HG03457 (cell line): ENCODE measurements at regions not wholly inside any gene's neighbourhood (a gene's known extent, or its start where the extent isn't known, plus 50 kb on each side); places are given as distances from the start of the nearest gene placed in this dataset.

Experiments used
- ATAC-seq: cut with Tn5 transposase; IDR thresholded peaks from one replicate; pipeline ENCODE4 v1.9.1; 2021; ENCODE audit warnings: moderate number of reproducible peaks; ENCODE audit not compliant: unreplicated experiment

DNA sequence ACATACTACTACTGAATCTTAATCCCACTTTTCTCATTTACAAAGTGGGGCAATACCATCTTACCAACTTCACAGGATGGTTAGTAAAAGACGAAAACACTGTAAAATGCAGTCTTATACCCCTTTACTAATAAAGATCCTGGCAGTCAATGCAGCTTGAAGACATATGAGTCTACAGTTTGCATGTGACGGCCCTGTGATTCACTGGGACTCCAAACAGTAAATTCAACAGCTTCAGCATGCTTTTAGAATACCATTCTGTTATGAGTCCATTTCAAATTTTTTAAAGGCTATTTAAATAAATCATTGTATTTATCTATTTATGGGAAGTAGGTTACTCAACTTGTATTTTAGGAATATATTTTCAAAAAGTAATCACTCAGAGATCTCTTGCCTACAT lies 629.1 kb downstream of the LIG4 start:
- ATAC-seq, result no peak

DNA sequence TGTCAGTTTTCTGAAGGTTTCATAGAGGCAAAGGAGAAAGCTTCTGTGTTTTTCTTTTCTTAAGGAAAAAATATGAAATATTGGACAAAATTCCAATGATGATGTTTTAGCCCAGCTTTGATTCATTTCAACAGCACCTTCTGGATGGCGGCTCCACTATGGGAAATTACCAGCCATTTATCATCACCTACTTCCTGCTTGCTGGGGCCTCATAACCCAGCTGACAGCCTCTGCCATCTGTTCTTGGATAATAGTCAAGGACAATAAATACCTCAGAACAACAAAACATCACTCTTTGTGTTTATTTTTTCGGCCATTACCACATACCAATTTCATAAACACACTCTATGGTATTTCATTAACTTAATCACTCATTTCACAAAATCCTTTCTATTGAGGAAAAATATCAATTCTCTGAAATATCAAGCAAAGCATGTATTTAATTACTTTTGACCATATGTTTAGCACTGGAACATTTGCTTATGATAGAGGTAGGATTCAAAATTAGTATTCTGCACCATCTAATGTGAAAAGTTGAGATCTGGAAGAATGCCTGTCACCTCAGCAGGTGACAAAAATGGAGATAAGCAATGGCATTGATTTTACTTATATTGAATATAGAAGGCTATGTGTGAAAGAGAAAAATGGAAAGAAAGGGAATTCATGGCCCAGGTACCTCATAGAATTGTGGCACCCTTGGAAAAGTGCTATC lies 629.7 kb downstream of the LIG4 start:
- ATAC-seq, result no peak

DNA sequence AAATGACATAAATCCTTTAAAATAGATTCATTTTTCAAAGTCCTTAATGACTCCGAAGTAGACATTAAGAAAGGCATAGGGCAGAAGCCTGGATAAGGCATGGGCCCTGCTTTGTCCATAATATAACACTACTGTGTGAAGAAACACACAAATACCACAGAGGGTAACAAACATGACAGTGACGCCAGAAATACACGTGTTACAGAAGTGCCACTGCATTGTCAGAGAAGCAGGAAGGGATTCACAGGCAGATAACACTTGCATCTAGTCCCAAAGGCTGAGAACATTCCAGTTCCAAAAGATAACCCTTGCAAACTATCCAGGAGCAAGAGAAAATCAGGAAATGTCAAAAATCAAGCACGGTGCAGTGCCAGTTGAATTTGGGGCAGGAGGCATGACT lies 633.2 kb downstream of the LIG4 start:
- ATAC-seq, result no peak

DNA sequence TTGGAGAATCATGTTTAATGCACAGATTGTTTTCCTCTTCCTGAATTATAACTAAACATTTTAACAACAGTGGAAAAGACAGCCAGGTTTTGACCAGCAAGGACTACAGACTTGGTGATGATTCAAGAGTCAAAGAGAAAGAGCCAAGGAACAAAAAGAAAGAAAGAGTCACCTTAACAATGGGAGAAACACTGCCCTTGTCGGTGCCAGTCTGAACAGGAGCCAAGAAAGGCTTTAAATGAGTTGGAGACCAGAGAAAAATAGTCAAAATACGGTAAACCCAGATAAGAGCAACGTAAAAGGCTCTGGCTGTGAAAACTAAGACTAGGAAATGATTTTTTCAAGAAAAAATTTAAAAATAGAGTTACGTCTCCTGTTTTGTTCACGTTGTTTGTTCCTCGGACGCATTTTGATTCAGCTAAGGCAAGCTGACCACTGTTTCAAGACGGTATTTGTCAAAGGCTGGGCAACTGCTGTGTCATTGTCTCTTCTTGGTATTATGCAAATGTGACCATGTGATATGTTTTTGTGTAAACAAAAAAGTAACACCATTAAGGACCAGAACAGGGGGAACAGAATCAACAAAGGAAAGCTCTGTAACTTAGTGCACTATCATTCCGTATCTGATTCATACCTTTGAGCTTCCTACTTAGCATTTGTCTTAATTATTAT lies 634.5 kb downstream of the LIG4 start:
- ATAC-seq, result no peak

DNA sequence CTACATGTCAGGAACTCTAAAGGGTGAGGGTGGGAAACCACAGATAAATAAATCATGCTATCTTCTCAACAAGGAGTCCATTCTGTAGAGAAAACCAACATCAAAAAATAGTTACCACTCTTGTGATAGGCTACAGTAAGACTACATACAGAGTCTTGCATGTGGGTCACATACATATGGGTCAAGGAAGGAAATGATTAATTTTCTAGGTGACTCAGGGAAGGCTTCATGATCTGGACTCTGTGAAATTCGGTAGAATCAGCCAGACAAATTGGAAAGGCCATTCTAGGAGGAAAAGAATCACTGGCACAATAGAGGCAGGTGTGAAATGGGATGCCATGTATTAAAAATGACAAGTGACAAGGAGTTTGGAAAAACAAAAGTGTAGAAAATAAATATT lies 638.9 kb downstream of the LIG4 start:
- no peak for ATAC-seq

DNA sequence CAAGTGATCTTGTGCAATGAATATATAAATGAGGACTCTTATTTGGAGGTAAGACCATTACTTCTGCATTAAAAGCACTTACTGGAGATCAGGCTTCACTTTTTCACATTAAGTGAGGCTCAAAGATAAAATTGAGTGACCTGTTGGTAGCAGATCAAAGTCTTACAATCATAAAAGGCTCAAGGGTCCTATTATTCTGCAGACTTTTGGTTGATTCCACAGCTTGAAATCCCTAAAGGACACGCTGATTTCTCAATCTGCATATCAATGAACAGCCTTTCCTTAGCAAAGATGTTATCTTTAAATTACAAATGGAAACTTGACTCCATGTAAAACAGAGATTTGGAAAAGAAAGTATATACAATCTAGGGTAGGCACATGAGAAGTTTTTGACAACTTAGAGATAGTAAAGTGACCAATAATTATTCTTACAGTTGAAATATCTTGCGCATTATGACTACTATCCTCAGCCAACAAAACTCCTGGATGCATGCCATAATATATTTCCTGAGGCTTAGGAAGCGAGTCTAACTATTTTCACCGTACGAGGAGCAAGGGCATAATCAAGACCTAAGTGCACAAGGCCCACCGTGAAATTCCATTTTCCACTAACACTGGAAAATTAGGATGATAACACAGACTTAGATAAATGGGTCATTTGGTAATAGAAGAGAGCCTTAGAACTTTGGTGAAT lies 640.7 kb downstream of the LIG4 start:
- no peak for ATAC-seq

DNA sequence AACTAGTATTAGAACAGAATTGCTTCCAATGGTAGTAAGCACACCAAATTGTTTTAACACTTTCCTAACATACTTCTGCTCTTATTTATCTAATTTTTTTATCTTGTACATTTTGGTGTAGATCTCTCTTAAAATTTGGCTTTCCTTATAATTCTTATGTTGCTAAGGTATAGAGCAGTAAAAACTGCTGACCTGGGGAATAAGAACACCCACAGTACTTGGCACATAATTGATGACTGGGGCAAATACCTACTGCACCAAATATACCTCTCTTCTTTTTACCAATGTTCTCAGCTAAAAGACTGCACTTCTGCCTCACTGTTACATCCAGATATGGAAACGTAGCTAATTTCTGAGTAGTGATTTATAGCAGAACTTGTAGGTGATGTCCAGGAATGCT lies 642.2 kb downstream of the LIG4 start:
- ATAC-seq, result no peak

DNA sequence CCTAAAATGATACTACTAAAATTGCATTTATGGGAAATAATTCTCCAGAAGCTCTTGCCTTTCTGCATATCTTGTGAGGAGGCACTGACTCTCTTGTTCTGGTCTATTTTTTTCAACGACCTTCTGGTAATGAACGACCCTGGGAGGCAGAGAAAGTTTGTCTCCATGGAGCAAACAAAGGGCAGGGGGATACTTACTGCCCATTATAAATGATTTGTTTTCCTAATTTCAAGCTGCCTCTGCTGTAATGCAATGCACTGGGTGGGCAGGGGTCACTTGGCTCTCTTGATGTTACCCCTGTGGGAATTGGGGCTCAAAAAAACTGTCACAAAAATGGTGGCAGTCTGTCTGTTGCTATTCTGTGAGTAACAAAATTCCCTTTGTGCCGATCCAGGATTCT lies 643.2 kb downstream of the LIG4 start:
- no peak for ATAC-seq

DNA sequence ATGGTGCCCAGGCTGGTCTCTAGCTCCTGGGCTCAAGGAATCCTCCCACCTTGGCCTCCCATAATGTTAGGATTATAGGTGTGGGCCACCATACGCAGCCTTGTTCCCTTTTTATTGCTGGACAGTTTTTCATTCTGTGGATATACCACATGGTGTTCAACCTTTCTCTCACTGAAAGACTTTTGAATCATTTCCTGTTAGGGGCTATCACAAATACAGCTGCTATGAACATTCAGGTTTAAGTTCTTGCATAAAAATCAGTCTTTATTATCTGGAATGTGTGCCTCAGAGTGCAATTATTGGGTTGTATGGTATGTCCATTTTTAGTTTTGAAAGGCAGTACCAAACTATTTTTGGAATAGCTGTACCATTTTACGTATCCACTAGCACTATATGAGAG lies 647.2 kb downstream of the LIG4 start:
- no peak for ATAC-seq

DNA sequence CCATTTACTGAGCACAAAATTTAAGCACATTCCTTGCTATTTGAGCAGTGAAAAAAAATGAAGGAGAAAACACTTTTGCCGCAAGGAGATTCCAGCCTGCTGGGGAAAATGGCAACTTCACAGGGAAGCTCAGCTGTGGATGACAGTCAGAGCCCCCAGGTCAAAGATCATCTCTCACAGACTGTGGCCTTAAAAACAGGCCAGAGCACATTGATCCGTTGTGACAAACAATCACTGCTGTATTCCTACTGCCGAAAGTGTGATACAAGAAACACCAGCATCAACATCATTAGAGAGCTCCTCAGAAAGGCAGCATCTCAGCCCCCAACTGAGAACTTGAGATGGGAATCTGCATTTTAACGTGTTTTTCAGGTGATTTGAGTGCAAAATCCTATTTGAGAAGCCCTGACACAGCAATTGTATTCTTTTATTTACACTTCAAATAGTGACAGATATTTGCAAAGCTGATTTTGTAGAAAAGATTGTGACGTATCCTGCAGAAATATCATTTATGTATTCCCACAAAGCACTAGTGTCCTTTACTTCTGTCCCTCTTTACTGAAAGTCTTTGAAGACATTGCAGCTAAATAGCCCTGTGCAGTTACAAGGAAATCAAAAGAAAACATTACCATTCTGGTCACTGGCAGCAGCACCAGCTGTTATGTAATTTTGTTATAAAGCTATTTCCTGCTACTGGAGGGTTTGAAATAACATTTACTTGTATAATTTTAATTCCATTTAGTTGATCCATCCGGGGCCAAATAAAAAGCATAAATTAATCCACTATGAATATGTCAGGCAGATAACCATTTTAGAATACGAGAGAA lies 652.0 kb downstream of the LIG4 start:
- no peak for ATAC-seq

DNA sequence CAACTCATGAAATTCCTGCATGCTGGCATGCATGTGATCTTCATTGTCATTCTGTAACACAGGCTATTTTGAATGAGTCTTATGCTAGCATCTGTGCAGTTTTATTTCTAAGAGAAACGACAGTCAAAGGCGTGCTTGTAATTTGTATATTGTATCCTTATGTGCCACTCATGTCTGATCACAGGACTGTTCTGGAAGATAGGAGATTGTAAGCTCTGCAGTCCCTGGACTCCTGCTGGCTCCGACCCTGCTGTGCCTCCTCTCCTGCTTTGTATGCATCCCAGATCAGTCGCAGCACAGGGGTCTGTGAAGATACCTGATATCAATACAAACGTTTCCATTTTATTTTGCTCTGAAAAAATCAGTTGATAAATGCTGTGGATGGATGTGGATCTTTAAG lies 653.1 kb downstream of the LIG4 start:
- no peak for ATAC-seq

DNA sequence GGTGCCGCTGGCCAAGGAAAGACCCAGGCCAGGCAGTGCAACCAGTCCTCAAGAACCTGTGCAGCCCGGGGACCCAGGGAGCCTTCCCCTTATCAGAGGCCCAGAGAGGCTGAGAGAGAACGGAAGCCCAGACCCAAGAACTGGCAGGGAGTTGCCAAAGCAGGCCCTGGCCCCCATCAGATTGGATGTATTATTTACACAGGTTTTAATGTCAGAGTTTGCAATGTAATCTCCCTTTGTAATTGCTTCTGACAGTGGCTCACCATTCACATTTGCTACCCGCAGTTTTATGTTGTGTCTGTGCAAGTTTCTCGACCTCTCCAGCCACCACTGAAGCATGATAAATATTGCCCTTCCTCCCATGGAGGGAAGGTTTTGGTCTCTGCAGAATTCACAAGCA lies 660.9 kb downstream of the LIG4 start:
- no peak for ATAC-seq

DNA sequence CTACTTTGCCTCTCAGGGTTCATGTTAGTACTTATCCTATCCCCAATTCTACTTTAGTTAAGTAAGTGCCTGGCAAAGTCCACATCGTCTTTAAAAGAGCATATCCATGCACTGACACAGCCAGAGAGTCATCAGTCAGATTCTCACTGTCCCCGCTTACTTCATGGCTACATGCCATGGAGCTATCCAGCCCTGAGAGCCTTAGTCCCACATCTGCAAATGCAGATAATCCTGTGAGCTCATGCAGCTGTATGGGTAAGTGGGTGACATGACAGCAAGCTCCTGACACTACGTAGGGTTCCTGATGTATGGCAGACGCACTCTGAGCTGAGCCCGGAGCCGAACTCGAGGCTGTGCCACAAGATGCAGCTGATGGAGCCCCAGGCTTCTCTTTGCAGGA lies 661.5 kb downstream of the LIG4 start:
- no peak for ATAC-seq

DNA sequence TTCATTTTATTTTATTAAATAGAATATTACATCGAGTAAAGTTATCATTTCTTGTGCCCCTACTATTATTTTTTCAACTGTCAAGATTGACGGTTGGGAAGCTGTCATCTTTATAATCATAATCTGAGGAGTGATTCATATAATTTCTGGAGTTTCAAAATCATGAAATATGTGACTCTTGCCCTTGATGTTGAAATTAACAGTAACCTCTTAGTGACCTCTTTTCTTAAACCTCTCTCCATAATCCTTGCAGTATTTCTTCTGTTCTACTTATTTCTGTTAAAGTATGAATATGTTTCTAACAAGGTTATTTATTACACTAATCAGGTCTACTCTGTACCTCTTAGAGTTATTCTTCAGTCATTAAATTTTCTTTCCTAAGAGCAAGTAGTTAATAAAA lies 663.8 kb downstream of the LIG4 start:
- ATAC-seq, result no peak

DNA sequence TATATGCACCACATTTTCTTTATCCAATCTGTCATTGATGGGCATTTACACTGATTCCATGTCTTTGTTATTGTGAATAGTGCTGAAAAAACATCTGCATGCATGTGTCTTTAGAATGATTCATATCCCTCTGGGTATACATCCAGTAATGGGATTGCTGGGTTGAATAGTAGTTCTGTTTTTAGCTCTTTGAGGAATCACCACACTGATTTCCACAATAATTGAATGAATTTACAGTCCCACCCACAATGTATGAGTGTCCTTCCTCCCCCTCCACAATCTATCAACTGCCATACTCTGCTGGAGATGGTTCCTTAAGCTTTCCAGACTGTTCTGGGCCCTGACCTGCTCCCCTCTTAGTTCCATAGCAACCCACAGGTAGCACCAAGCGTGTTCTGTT lies 667.0 kb downstream of the LIG4 start:
- no peak for ATAC-seq

DNA sequence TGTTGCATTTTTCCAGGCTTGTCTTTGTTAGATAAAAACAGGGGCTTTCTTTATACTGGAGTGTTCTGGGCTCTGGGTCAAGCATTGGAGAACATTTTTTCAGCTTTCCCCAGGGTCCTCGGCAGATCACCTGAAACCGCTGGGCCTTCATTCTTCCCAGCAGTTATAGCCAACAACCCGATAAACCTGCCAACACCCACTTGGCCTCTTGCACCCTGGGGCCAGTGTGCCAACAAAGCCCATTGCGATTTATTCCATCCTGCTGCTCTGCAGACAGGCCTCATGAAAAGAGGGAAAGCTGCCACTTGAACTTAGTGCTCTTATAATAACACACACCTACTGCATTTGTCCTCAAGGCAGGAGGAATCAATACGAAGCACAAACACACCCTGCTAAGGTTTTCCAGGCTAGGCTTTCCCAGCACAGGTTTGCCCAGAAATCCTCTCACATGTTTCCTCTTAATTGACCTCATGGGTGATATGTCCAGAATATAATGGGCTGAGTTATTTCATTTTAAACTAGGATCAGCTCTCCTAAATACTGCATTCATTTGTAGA lies 669.3 kb downstream of the LIG4 start:
- ATAC-seq, result no peak

DNA sequence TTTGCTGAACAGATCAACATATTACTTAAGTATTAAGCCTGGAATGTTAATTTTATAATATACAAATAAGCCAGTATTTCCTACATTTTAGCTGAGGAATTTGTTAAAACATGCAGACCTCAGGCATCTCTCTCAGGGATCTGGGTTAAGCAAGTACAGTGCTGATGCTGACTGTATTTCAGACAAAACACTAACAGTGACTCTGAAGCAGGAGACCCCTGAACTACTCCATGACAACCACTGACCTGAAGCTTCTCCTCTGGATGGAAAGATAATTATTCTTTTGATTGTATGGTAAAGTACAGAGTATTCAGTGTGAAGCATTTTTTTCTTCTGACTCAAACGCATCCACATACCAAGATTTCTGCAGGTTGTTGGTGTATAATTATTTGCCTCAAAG lies 680.8 kb downstream of the LIG4 start:
- no peak for ATAC-seq

DNA sequence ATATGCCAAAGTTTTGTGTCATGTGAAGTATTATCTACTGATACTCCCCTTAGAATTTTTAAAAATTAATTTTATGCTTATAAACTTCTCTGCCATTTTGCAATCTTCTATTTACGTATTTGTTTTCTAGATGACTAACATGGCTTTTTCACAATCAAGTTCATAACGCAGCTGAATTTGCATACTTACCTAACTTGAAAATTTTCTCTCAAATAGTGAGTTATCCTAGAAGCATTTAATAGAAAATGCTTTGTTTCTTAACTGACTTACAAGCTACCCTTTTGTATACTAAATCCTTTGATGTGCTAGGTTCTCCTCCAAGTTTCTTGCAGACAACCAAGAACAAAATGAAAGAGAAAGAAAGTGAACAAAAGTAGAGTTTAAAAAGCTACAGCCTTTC lies 683.5 kb downstream of the LIG4 start:
- no peak for ATAC-seq

DNA sequence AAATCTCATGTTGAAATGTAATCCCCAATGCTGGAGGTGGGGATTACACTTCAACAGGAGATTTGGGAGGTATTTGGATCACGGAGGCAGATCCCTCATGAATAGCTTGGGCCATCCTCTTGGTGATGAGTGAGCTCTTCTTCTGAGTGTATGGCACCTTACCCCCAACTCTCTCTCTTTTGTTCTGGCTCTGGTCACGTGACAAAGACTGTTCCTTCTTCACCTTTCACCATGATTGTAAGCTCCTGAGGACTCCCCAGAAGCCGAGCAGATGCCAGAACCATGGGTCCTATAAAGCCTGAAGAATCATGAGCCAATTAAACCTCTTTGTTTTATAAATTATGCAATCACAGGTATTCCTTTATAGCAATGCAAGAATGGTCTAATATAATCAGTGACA lies 684.2 kb downstream of the LIG4 start:
- ATAC-seq, result no peak

DNA sequence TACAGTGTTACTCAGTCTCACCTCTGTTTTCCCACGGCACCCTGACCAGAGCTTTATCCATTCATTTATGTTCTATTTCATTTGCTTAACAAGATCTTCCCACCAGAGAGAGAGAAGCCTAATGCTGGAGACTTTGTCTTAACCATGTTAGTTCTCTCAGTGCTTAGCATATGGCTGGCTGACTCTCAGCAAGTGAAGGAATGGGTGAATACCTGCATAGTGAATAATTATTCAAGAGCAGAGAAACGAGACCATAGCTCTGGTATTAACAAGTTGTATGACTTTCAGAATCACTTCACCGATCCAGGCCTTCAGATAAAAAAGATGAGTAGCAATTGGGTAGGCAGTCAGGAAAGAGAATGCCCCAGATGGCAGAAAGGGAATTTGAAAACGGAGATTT lies 686.3 kb downstream of the LIG4 start:
- ATAC-seq, result no peak

DNA sequence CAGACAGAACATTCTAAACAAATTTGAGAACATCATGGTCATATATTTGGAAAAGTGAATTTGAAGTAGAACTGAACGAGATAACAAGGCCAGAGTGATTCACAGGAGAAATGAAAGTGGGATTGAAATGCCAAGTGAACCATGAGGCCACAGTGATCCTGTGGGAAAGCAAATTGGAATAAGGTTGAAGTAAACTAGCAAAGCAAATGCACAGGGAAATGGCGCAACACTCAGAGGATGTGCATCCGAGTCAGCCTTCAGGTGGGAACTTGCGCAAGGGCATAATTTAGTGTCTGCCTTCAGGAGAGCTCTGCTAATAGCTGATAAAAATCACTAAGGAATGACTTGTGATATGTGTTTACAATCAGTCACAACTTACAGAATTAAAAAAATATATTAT lies 696.6 kb downstream of the LIG4 start:
- no peak for ATAC-seq
